BJ (cell line): ENCODE measurements at regions not wholly inside any gene's neighbourhood (a gene's known extent, or its start where the extent isn't known, plus 50 kb on each side); places are given as distances from the start of the nearest gene placed in this dataset.
"Not testable (repeated sequence)": the region's sequence is repeated elsewhere in the genome, so short reads cannot be mapped to it uniquely, and the experiment has no call there.

Experiments used
- CTCF ChIA-PET: fragments of 350-600 bp; formaldehyde crosslinking; extraction: SDS; loops from one replicate; lab custom pipeline; 2021; ENCODE audit warnings: antibody characterized with exemption, inconsistent platforms; lab: Yijun Ruan, JAX
- POLR2A ChIA-PET: fragments of 300-600 bp; sonication (Branson Sonifier 250); formaldehyde crosslinking; extraction: SDS; loops from one replicate; lab custom pipeline; 2021; ENCODE audit warnings: antibody characterized with exemption; lab: Charles Lee
- DNase-seq: peaks from one replicate; pipeline ENCODE4 v3.0.0-alpha.2; 2011; ENCODE audit warnings: low read depth
- H3K27me3 ChIP-seq: 2 replicates; pipeline ENCODE4 v1.6.0; 2011; ENCODE audit warnings: low read length; ENCODE audit not compliant: control insufficient read depth, insufficient read depth
- H3K36me3 ChIP-seq: 2 replicates; pipeline ENCODE4 v1.5.1; 2011; ENCODE audit warnings: low read length; ENCODE audit not compliant: control insufficient read depth, insufficient read depth
- H3K4me3 ChIP-seq: 2 replicates; pipeline ENCODE4 v1.5.1; 2011; ENCODE audit warnings: low read depth, mild to moderate bottlenecking, control low read depth, low read length
- TF ChIP-seq, protein P1 (sequence below): IDR thresholded peaks from 2 replicates; pipeline ENCODE4 v1.5.1; 2011; ENCODE audit warnings: low read depth, mild to moderate bottlenecking, control low read depth, inconsistent platforms, low read length, moderate library complexity; ENCODE audit not compliant: insufficient read depth

- Histone ChIP-seq H3K4me3 (no peak overlapping the region), H3K27me3 (no peaks in the 10 kb centered on the region), H3K36me3 (no peaks in the 10 kb centered on the region)
- ChIA-PET POLR2A (no interaction called here), CTCF (no interaction called here)
- DNase-seq, result no peak
- TF ChIP-seq, protein P1, sequence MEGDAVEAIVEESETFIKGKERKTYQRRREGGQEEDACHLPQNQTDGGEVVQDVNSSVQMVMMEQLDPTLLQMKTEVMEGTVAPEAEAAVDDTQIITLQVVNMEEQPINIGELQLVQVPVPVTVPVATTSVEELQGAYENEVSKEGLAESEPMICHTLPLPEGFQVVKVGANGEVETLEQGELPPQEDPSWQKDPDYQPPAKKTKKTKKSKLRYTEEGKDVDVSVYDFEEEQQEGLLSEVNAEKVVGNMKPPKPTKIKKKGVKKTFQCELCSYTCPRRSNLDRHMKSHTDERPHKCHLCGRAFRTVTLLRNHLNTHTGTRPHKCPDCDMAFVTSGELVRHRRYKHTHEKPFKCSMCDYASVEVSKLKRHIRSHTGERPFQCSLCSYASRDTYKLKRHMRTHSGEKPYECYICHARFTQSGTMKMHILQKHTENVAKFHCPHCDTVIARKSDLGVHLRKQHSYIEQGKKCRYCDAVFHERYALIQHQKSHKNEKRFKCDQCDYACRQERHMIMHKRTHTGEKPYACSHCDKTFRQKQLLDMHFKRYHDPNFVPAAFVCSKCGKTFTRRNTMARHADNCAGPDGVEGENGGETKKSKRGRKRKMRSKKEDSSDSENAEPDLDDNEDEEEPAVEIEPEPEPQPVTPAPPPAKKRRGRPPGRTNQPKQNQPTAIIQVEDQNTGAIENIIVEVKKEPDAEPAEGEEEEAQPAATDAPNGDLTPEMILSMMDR, result no peak
These were observed 128.7 kb downstream of the TUBA3C start for GRCh38 chr13:19052931-19053330.

DNA sequence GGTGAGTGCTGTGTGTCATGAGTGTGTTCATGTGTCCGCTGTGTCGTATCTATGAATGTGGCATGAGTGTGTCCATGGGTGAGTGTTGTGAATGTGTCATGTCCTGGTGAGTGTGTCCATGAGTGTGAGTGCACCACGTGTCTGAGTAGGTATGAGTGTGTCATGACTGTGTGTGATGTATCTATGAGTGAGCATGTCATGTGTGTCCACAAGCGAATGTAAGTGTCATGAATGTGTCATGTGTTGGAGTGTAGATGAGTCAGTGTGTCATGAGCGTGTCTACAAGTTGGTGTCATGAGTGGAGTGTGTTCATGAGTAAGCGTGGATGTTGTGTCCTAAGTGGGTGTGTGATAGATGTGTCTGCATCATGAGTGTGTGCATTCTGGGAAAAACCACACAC, 129.4 kb downstream of the TUBA3C start:
- ChIA-PET CTCF (no interaction called here), POLR2A (no interaction called here)
- Histone ChIP-seq H3K27me3 (no peaks in the 10 kb centered on the region), H3K4me3 (no peak overlapping the region), H3K36me3 (no peaks in the 10 kb centered on the region)
- no peak for DNase-seq
- TF ChIP-seq, protein P1, result no peak

- Histone ChIP-seq H3K27me3 (no peaks in the 10 kb centered on the region), H3K36me3 (no peaks in the 10 kb centered on the region), H3K4me3 (no peak overlapping the region)
- DNase-seq, result no peak
- POLR2A ChIA-PET, result no interaction called here
- TF ChIP-seq, protein P1, result no peak
- CTCF ChIA-PET, result no interaction called here
These were observed 130.7 kb downstream of the TUBA3C start for GRCh38 chr13:19050901-19051300.

DNA sequence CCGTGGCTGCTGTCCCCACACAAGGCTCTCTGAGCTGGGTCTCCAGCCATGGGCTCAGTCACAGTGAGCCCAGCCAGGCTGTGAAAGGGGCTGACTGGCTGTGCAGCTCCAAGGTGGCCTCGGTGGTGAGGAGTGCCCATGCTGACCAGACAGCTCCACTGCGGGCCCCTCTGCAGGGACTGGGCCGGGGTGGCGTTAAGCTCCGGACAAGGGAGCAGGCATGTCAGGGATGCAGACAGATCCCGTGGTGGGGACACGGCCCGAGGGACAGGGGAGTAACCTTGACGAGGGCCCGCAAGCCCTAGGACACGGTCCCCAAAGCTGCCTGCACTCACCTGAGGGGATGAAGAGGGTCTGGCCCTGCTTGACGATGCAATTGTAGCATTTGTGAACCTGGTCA, 132.0 kb downstream of the TUBA3C start:
- H3K4me3 ChIP-seq, CTCF ChIA-PET, H3K36me3 ChIP-seq, POLR2A ChIA-PET, H3K27me3 ChIP-seq, DNase-seq: not testable (repeated sequence)

- Histone ChIP-seq H3K36me3 (no peaks in the 10 kb centered on the region), H3K27me3 (no peaks in the 10 kb centered on the region), H3K4me3 (no peak overlapping the region)
- TF ChIP-seq, protein P1, result no peak
- ChIA-PET POLR2A (no interaction called here), CTCF (no interaction called here)
- DNase-seq, result no peak
These were observed 133.2 kb downstream of the TUBA3C start for GRCh38 chr13:19048381-19048780.

DNA sequence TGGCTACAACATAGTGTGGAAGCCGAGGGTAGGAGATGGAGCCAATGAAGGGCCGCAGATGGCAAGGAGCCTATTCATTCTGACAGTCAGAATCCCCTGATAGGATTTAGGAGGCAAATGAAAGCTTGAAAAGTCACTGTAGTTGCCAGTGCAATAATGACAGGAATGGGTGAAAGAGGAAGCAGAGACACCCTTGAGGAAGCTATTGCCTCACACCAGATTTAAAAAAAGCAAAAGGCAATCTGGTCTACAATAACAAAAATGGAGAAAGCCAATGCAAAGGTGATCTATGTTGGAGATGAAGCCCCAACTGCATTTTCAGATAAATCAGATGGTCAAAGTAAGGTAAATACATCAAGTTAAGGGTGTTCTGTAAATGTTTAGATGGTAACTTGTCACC, 158.5 kb downstream of the TUBA3C start:
- no peak overlapping the region for H3K4me3 ChIP-seq
- ChIA-PET CTCF (no interaction called here), POLR2A (no interaction called here)
- DNase-seq, result no peak
- TF ChIP-seq, protein P1, result no peak
- no peaks in the 10 kb centered on the region for H3K36me3 ChIP-seq
- H3K27me3 ChIP-seq, result no peaks in the 10 kb centered on the region
